GM13976 (cell line): ENCODE measurements at regions not wholly inside any gene's neighbourhood (a gene's known extent, or its start where the extent isn't known, plus 50 kb on each side); places are given as distances from the start of the nearest gene placed in this dataset.
"Not testable (repeated sequence)": the region's sequence is repeated elsewhere in the genome, so short reads cannot be mapped to it uniquely, and the experiment has no call there.

Experiments used
- DNase-seq: peaks from one replicate; pipeline ENCODE4 v3.0.0; 2012; ENCODE audit warnings: low spot score
- CTCF ChIP-seq: IDR thresholded peaks from 2 replicates; pipeline ENCODE4 v1.5.1; 2012; ENCODE audit warnings: borderline replicate concordance, mild to moderate bottlenecking; ENCODE audit not compliant: insufficient read depth; ENCODE audit errors: extremely low read depth, missing control alignments, control extremely low read depth
- in situ Hi-C: fragments of 300-500 bp; cut with MboI; formaldehyde crosslinking; loops from one replicate; pipeline ENCODE4 v1.12.0; 2022; ENCODE audit warnings: low sequenced_read_pairs, mixed read lengths, inconsistent platforms; ENCODE audit not compliant: unreplicated experiment

GRCh38 chr2:128670066-128670465, 351.4 kb upstream of the HS6ST1 start:
- no peak for DNase-seq
- in situ Hi-C loops, result no loop called here
- no peak for TF ChIP-seq CTCF

- DNase-seq, in situ Hi-C loops: not testable (repeated sequence)
These were observed 353.5 kb upstream of the HS6ST1 start for GRCh38 chr2:128671981-128672757.

GRCh38 chr2:128679680-128680079, 361.0 kb upstream of the HS6ST1 start:
- DNase-seq, in situ Hi-C loops: not testable (repeated sequence)

- DNase-seq, result no peak
- in situ Hi-C loops, result no loop called here
- TF ChIP-seq CTCF, result no peak
These were observed 362.8 kb upstream of the HS6ST1 start for GRCh38 chr2:128681507-128681906.

GRCh38 chr2:128682266-128682665, 363.6 kb upstream of the HS6ST1 start:
- in situ Hi-C loops, result no loop called here
- TF ChIP-seq CTCF, result no peak
- no peak for DNase-seq

GRCh38 chr2:128682729-128683284, 364.1 kb upstream of the HS6ST1 start:
- in situ Hi-C loops, result no loop called here
- DNase-seq, result no peak
- no peak for TF ChIP-seq CTCF

- no peak for TF ChIP-seq CTCF
- in situ Hi-C loops, result no loop called here
- DNase-seq, result no peak
These were observed 365.9 kb upstream of the HS6ST1 start for GRCh38 chr2:128684523-128684922.
